Activated naive CD4-positive, alpha-beta T cell treated with anti-CD3 and anti-CD28 coated beads, Interleukin-2, amount 50 U/mL, for 72 hours (primary cell): ENCODE measurements at regions not wholly inside any gene's neighbourhood (a gene's known extent, or its start where the extent isn't known, plus 50 kb on each side); places are given as distances from the start of the nearest gene placed in this dataset.

Experiments used
- ATAC-seq, 2 donors: fragments of 150-1000 bp; cut with Tn5 transposase; 2 replicates each; pipeline ENCODE4 v1.10.0; 2021; ENCODE audit warnings: mild to moderate bottlenecking in 2 of 2, moderate library complexity in 2 of 2
- DNase-seq, 2 donors: peaks; one replicate each; pipeline ENCODE4 v3.0.0; 2021 to 2022; ENCODE audit warnings: low spot score in 2 of 2
- H3K27ac Mint-ChIP-seq, 2 donors: one replicate each; pipeline ENCODE4 v1.8.0; 2022; ENCODE audit warnings: mild to moderate bottlenecking in 2 of 2, mixed read lengths in 2 of 2
- H3K36me3 Mint-ChIP-seq, 2 donors: one replicate each; pipeline ENCODE4 v1.8.0; 2022; ENCODE audit warnings: mixed read lengths in 2 of 2
- H3K9me3 Mint-ChIP-seq, 2 donors: one replicate each; pipeline ENCODE4 v1.8.0; 2022; ENCODE audit warnings: mixed read lengths in 2 of 2

DNA sequence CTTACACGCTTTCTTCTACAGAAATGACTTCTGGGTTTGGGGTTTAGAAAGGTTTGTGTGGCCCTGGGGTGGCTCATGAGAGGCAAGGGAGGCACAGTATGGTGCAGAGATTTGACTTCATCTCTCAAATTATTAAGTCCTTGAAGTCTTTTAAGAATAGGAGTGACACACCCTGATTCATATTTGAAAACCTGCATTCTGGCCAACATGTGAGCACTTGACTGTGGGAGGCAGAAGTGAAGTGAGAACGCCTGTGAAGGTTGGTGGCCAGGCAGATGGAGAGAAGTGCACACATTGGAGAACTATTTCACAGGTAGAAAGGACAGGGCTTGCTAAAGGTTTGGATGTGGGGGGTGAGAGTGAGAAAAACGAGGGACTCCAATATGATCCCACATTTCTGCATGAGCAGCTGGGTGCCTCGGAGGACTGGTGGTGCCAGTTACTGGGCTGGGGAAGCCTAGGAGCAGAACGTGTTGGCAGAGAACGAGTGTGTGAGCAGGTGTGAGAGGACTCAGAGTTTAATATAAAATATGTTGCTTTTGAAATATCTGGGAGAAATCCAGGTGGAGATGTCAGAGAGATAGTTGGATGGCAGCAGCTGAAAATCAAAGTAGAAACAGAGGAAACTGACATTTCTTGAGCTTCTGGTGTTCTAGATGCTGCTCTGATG, 240.0 kb upstream of the ADAMTSL1 start:
- peaks cover 0 to 4% of the 10 kb centered on the region in 2 donors for H3K9me3 Mint-ChIP-seq
- no peak overlapping the region for H3K27ac Mint-ChIP-seq
- ATAC-seq (no peak), DNase-seq (no peak)
- H3K36me3 Mint-ChIP-seq = peaks cover 0 to 3% of the 10 kb centered on the region in 2 donors

DNA sequence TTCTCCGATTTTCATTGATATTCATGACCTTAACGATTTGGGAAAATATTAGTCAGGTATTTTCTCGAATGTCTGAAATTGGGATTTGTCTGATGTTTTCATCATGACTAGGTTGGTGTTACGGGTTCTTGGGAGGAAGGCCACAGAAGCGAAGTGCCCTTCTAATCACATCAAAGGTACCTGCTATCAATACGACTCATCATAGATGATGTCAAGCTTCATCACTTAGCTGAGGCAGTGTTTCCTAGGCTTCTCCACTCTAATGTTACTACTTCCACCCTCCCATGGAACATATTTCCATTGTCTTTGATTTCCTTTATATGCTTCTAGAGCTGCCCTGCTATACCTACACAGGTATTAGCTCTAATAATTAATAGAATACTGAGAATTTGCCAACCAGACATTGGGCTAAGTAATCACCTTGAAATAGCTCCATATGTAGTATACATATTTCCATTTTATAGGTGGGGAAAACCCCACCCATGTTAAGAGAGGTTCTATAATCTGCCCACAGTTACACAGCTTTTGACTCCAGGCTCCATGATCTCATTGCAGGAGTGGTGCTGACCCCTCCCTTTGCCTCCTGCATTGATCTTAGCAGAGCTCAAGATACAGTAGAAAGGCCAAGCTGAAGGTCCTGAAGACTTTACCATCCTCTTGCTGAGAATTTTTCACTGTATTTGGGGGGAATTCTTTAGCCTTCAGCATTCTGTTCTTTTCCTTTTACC, 238.6 kb upstream of the ADAMTSL1 start:
- no peak overlapping the region for H3K27ac Mint-ChIP-seq
- H3K36me3 Mint-ChIP-seq = no peaks in the 10 kb centered on the region
- H3K9me3 Mint-ChIP-seq = no peaks in the 10 kb centered on the region
- DNase-seq = no peak
- ATAC-seq = peak in 1 of 2 donors; percentile 62

DNA sequence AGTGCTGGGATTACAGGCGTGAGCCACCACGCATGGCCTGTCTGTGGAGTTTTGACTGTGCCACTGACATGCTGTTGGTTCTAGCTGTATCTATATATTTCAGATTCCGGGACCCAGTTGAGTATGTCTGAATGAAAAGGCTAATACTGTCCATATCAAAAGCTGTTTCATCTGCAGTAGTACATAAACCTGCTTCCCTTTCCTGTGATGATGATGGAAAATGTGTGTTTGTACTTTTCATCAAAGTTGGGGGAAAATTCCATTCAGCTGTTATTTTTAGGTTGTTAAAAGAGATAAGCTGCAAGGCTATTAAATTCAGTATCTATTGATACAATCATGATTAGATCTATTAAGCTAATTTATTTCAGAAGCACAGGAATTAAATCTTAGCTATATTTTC, 237.6 kb upstream of the ADAMTSL1 start:
- Mint-ChIP-seq H3K27ac (no peak overlapping the region), H3K36me3 (no peaks in the 10 kb centered on the region)

GRCh38 chr9:18237776-18238175, 236.2 kb upstream of the ADAMTSL1 start:
- Mint-ChIP-seq H3K9me3 (peaks cover 0 to 3% of the 10 kb centered on the region in 2 donors), H3K36me3 (no peaks in the 10 kb centered on the region), H3K27ac (no peak overlapping the region)
- ATAC-seq = no peak
- no peak for DNase-seq

More for the DNA sequence above, 237.6 kb upstream of the ADAMTSL1 start:
- peaks cover 0 to 2% of the 10 kb centered on the region in 2 donors for H3K9me3 Mint-ChIP-seq
- ATAC-seq (no peak), DNase-seq (no peak)

DNA sequence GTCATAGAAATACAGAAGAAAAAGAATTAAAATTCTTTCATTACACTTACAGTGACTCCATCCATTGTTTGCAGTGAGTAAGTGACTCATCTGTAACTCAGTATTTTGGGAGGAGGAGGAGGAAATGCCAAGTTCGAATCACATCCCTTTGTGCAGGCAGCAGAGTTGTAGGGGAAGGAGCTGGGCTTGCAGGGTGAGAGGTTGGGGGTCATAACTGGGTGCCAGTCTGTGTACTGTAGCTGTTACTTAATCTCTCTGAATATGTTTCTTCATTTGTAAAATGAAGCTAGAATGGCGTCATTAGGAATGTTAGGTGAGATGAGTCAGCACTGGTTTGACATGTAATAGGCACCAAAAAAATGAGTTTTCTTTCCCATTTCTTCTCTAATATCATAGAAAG, 235.7 kb upstream of the ADAMTSL1 start:
- Mint-ChIP-seq H3K36me3 (peaks cover 0 to under 1% of the 10 kb centered on the region in 2 donors), H3K27ac (no peak overlapping the region), H3K9me3 (peaks cover 1 to 4% of the 10 kb centered on the region in 2 donors)
- ATAC-seq = no peak
- no peak for DNase-seq

DNA sequence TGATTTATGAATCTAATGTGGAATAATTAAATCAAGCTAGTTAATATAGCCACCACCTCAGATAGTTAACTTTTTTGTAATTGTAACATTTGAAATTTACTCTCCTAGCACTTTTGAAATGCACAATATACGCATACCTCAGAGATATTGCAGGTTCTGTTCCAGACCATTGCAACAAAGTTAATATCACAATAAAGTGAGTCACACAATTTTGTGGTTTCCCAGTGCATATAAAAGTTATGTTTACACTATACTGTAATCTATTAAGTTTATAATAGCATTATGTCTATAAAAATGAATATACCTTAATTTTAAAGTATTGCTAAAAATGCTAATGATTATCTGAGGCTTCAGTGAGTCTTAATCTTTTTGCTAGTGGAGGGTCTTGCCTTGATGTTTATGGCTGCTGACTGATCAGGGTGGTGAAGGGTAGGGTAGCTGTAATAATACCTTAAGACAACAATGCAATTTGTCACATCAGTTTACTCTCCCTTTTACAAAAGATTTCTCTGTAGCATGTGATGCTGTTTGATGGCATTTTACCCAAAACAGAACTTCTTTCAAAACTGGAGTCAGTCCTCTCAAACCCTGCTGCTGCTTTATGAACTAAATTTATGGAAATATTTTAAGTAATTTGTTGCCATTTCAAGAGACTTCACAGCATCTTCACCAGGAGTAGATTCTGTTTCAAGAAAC, 235.1 kb upstream of the ADAMTSL1 start:
- H3K27ac Mint-ChIP-seq = no peak overlapping the region
- H3K36me3 Mint-ChIP-seq = peaks cover 0 to 6% of the 10 kb centered on the region in 2 donors
- H3K9me3 Mint-ChIP-seq = peaks cover 6 to 9% of the 10 kb centered on the region in 2 donors
- ATAC-seq (no peak), DNase-seq (no peak)

GRCh38 chr9:18240213-18240612, 233.7 kb upstream of the ADAMTSL1 start:
- DNase-seq (no peak), ATAC-seq (no peak)
- Mint-ChIP-seq H3K9me3 (peaks cover 6 to 11% of the 10 kb centered on the region in 2 donors), H3K27ac (no peak overlapping the region), H3K36me3 (peaks cover 0 to 6% of the 10 kb centered on the region in 2 donors)

DNA sequence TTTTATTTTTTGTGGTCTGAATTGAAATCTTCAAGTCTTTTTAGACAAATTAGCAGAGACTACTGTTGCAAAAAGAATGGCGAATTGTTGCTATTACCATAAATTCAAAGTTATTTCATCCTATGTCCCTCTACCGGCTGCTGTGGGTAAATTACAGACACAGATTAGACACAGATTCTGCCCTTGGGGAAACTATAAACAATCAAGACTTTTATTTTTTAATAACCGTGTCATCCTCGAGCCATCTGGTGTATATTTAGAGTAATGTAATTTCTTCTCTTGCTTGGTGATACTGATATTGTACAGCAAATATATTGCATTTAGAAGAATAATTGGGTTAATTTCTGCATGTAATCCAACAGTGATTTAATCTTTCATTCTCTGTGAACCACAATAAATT, 228.0 kb upstream of the ADAMTSL1 start:
- Mint-ChIP-seq H3K9me3 (peaks cover 6 to 11% of the 10 kb centered on the region in 2 donors), H3K27ac (no peak overlapping the region), H3K36me3 (peaks cover 0 to 6% of the 10 kb centered on the region in 2 donors)
- ATAC-seq = no peak
- no peak for DNase-seq

GRCh38 chr9:18250053-18250452, 223.9 kb upstream of the ADAMTSL1 start:
- Mint-ChIP-seq H3K36me3 (no peaks in the 10 kb centered on the region), H3K27ac (no peak overlapping the region), H3K9me3 (no peaks in the 10 kb centered on the region)
- no peak for DNase-seq
- ATAC-seq = no peak

DNA sequence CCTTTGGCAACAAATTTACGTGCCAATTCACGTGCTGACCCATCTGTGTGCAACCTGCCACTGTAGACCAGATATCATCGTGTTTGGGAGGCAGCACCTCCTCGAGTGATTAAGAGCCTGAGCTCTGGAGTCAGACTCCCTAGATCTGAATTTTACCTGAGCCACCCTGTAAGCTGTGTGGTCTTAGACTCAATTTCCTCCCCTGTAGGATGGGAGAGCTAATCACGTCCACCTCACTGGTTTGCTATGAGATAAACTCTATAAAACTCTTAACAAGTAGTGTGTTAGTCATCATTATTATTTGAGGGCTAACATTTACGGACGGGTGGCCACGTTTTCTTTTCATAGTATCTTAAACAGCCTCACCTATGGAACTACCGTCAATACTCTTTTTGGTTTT, 220.0 kb upstream of the ADAMTSL1 start:
- Mint-ChIP-seq H3K36me3 (no peaks in the 10 kb centered on the region), H3K9me3 (no peaks in the 10 kb centered on the region), H3K27ac (no peak overlapping the region)
- DNase-seq (no peak), ATAC-seq (no peak)

- ATAC-seq (peak; percentile 60 to 82), DNase-seq (peak in 1 of 2 donors; percentile 79)
- no peaks in the 10 kb centered on the region for H3K9me3 Mint-ChIP-seq
These were observed 218.8 kb upstream of the ADAMTSL1 start for GRCh38 chr9:18255158-18255629.

GRCh38 chr9:18255747-18256146, 218.2 kb upstream of the ADAMTSL1 start:
- H3K9me3 Mint-ChIP-seq = no peaks in the 10 kb centered on the region
- H3K36me3 Mint-ChIP-seq = no peaks in the 10 kb centered on the region

More at GRCh38 chr9:18255158-18255629, 218.8 kb upstream of the ADAMTSL1 start:
- H3K27ac Mint-ChIP-seq = no peak overlapping the region
- no peaks in the 10 kb centered on the region for H3K36me3 Mint-ChIP-seq

DNA sequence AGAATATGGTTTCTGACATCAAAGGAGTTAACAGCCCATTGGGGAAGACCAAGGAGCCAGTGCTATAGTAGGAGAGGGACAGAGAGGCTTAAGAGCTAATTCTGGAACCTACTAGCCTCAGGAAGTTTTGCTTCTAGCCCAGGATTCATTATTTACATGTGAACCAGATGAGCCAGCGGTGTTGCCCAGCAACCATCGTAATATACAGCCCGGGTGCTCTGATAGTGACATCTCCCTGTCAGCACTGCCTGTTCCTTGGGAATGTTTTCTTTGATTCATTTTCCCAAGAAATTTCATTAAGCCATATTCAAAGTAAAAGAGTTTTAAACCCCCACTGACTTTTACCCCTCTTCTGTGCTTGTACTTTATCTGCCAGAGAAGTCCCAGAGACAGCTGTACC, 217.4 kb upstream of the ADAMTSL1 start:
- DNase-seq (no peak), ATAC-seq (no peak)
- Mint-ChIP-seq H3K36me3 (no peaks in the 10 kb centered on the region), H3K27ac (no peak overlapping the region), H3K9me3 (no peaks in the 10 kb centered on the region)

More at GRCh38 chr9:18255747-18256146, 218.2 kb upstream of the ADAMTSL1 start:
- DNase-seq (no peak), ATAC-seq (no peak)
- H3K27ac Mint-ChIP-seq = no peak overlapping the region

GRCh38 chr9:18260521-18260920, 213.4 kb upstream of the ADAMTSL1 start:
- Mint-ChIP-seq H3K27ac (no peak overlapping the region), H3K36me3 (no peaks in the 10 kb centered on the region), H3K9me3 (no peaks in the 10 kb centered on the region)
- DNase-seq (no peak), ATAC-seq (no peak)

DNA sequence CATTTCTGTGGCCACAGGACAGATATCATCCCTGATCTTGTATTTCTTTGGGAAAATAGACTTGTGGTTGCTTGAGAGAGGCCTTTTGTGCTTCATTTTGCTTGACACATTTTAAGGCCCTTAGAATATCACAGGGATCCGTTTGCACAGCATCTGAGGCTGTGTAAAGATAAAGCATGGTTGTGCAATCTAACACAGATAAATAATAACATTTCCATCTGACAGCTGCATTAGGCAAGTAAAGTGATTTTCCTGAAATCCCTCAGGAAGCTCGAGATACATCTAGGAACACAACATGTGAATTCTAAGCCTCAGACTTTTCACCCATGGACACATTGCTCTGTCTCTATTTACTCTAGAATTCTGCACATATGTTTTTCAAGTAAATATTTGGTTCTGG, 212.8 kb upstream of the ADAMTSL1 start:
- DNase-seq (no peak), ATAC-seq (no peak)

GRCh38 chr9:18263377-18263776, 210.6 kb upstream of the ADAMTSL1 start:
- H3K9me3 Mint-ChIP-seq = no peaks in the 10 kb centered on the region
- H3K36me3 Mint-ChIP-seq = no peaks in the 10 kb centered on the region

More for the DNA sequence above, 212.8 kb upstream of the ADAMTSL1 start:
- Mint-ChIP-seq H3K36me3 (no peaks in the 10 kb centered on the region), H3K9me3 (no peaks in the 10 kb centered on the region), H3K27ac (no peak overlapping the region)

GRCh38 chr9:18268381-18268780, 205.6 kb upstream of the ADAMTSL1 start:
- H3K27ac Mint-ChIP-seq = no peak overlapping the region
- peaks cover 4 to 9% of the 10 kb centered on the region in 2 donors for H3K9me3 Mint-ChIP-seq
- H3K36me3 Mint-ChIP-seq = peaks cover 0 to under 1% of the 10 kb centered on the region in 2 donors
- ATAC-seq (no peak), DNase-seq (no peak)

More at GRCh38 chr9:18263377-18263776, 210.6 kb upstream of the ADAMTSL1 start:
- no peak overlapping the region for H3K27ac Mint-ChIP-seq
- ATAC-seq (no peak), DNase-seq (no peak)
